Brain microvascular endothelial cell (primary cell): ENCODE measurements at regions not wholly inside any gene's neighbourhood (a gene's known extent, or its start where the extent isn't known, plus 50 kb on each side); places are given as distances from the start of the nearest gene placed in this dataset.

ENCODE experiments used
- DNase-seq: peaks from one replicate; pipeline ENCODE4 v3.0.0-alpha.2; 2020
- H3K27ac ChIP-seq: fragments of 250-450 bp; sonication (Bioruptor Pico); 2 replicates; pipeline ENCODE4 v1.5.1; 2020; ENCODE audit warnings: mild to moderate bottlenecking, moderate library complexity
- H3K27me3 ChIP-seq: fragments of 250-450 bp; sonication (Bioruptor Pico); replicated peaks from 2 replicates; pipeline ENCODE4 v1.5.1; 2020; ENCODE audit warnings: mild to moderate bottlenecking
- H3K36me3 ChIP-seq: fragments of 250-450 bp; sonication (Bioruptor Pico); replicated peaks from 2 replicates; pipeline ENCODE4 v1.5.1; 2020; ENCODE audit warnings: mild to moderate bottlenecking
- H3K4me3 ChIP-seq: 2 replicates; pipeline ENCODE4 v1.5.1; 2011; ENCODE audit warnings: low read depth, mild to moderate bottlenecking, control low read depth, low read length, moderate library complexity
- CTCF ChIP-seq: IDR thresholded peaks from 2 replicates; pipeline ENCODE4 v1.5.1; 2011; ENCODE audit warnings: low read depth, mild to moderate bottlenecking, moderate library complexity, low read length, control low read depth, inconsistent platforms; ENCODE audit errors: missing control alignments
- in situ Hi-C: cut with HindIII; loops from 2 replicates; pipeline ENCODE4 v1.10.0; 2017; ENCODE audit warnings: low sequenced_read_pairs, low pct_ligation_motif_present

- TF ChIP-seq CTCF: no peak
- no peak overlapping the region for H3K4me3 ChIP-seq
These were observed 253.2 kb upstream of the FZD8 start for GRCh38 chr10:35895331-35895730.

GRCh38 chr10:35892526-35892925 lies 250.4 kb upstream of the FZD8 start:
- Histone ChIP-seq H3K27ac (no peak overlapping the region), H3K27me3 (no peaks in the 10 kb centered on the region), H3K4me3 (no peak overlapping the region), H3K36me3 (no peaks in the 10 kb centered on the region)
- in situ Hi-C loops: no loop called here
- no peak for TF ChIP-seq CTCF
- no peak for DNase-seq

More at GRCh38 chr10:35895331-35895730, 253.2 kb upstream of the FZD8 start:
- no peaks in the 10 kb centered on the region for H3K27me3 ChIP-seq
- no peak overlapping the region for H3K27ac ChIP-seq
- in situ Hi-C loops: no loop called here
- no peaks in the 10 kb centered on the region for H3K36me3 ChIP-seq
- no peak for DNase-seq

GRCh38 chr10:35890676-35891495 lies 248.8 kb upstream of the FZD8 start:
- H3K4me3 ChIP-seq: no peak overlapping the region
- no peak for TF ChIP-seq CTCF
- H3K27me3 ChIP-seq: no peaks in the 10 kb centered on the region
- in situ Hi-C loops: no loop called here
- H3K27ac ChIP-seq: no peak overlapping the region
- no peaks in the 10 kb centered on the region for H3K36me3 ChIP-seq
- DNase-seq: no peak

- H3K27ac ChIP-seq: no peak overlapping the region
- no peak for DNase-seq
These were observed 248.0 kb upstream of the FZD8 start for GRCh38 chr10:35889971-35890675.

GRCh38 chr10:35889226-35889625 lies 247.1 kb upstream of the FZD8 start:
- no peak overlapping the region for H3K27ac ChIP-seq
- in situ Hi-C loops: no loop called here
- TF ChIP-seq CTCF: no peak
- H3K27me3 ChIP-seq: no peaks in the 10 kb centered on the region
- H3K36me3 ChIP-seq: no peaks in the 10 kb centered on the region
- H3K4me3 ChIP-seq: no peak overlapping the region
- no peak for DNase-seq

More at GRCh38 chr10:35889971-35890675, 248.0 kb upstream of the FZD8 start:
- H3K27me3 ChIP-seq: no peaks in the 10 kb centered on the region
- H3K36me3 ChIP-seq: no peaks in the 10 kb centered on the region
- no peak for TF ChIP-seq CTCF
- no peak overlapping the region for H3K4me3 ChIP-seq
- in situ Hi-C loops: no loop called here

GRCh38 chr10:35888400-35888799 lies 246.3 kb upstream of the FZD8 start:
- no peak for DNase-seq
- Histone ChIP-seq H3K27ac (no peak overlapping the region), H3K4me3 (no peak overlapping the region), H3K27me3 (no peaks in the 10 kb centered on the region), H3K36me3 (no peaks in the 10 kb centered on the region)
- TF ChIP-seq CTCF: no peak
- in situ Hi-C loops: no loop called here
